Tibial artery (tissue), 4 donors: ENCODE measurements at regions not wholly inside any gene's neighbourhood (a gene's known extent, or its start where the extent isn't known, plus 50 kb on each side); places are given as distances from the start of the nearest gene placed in this dataset.

ENCODE experiments used
- DNase-seq, 2 donors: peaks; one replicate each; pipeline ENCODE4 v3.0.0-alpha.2; 2019
- H3K27ac ChIP-seq, 2 donors: fragments of 200-600 bp; sonication (generic) in 1 of 2; 1 replicate in 1 of 2; 2 replicates in 1 of 2; pipeline ENCODE4 v1.5.1; 2018 to 2019; ENCODE audit warnings: mild to moderate bottlenecking in 1 of 2
- H3K27me3 ChIP-seq, 2 donors: fragments of 200-600 bp; sonication (generic) in 1 of 2; one replicate each; pipeline versions ENCODE4 v1.5.1 to v1.6.0; 2016 to 2019
- H3K36me3 ChIP-seq, 3 donors: fragments of 200-600 bp; sonication (generic) in 2 of 3; one replicate each; pipeline ENCODE4 v1.5.1; 2016 to 2019; ENCODE audit warnings: mild to moderate bottlenecking in 2 of 3
- H3K4me1 ChIP-seq, 4 donors: fragments of 200-600 bp; sonication (generic) in 2 of 4; 1 replicate in 3 of 4; 2 replicates in 1 of 4; pipeline ENCODE4 v1.5.1; 2016 to 2019
- H3K4me3 ChIP-seq, 2 donors: fragments of 200-600 bp; sonication (generic) in 1 of 2; 1 replicate in 1 of 2; 2 replicates in 1 of 2; pipeline ENCODE4 v1.5.1; 2018 to 2019; ENCODE audit warnings: mild to moderate bottlenecking in 2 of 2
- H3K9me3 ChIP-seq, 3 donors: fragments of 200-600 bp; sonication (generic) in 1 of 3; one replicate each; pipeline ENCODE4 v1.5.1; 2016 to 2019
- intact Hi-C: fragments of 100-400 bp; cut with DNase I; formaldehyde crosslinking; loops from one replicate; pipeline ENCODE4 v1.15.0; 2023; ENCODE audit warnings: low total_unique reads
- TF ChIP-seq, protein P1 (sequence below), 2 experiments: fragments of 200-600 bp in 1 of 2; fragments of 450-650 bp in 1 of 2; IDR thresholded peaks; one replicate each; pipeline ENCODE4 v1.5.1; 2017 to 2019; ENCODE audit warnings: antibody characterized with exemption in 2 of 2, mild to moderate bottlenecking in 1 of 2, moderate library complexity in 1 of 2

DNA sequence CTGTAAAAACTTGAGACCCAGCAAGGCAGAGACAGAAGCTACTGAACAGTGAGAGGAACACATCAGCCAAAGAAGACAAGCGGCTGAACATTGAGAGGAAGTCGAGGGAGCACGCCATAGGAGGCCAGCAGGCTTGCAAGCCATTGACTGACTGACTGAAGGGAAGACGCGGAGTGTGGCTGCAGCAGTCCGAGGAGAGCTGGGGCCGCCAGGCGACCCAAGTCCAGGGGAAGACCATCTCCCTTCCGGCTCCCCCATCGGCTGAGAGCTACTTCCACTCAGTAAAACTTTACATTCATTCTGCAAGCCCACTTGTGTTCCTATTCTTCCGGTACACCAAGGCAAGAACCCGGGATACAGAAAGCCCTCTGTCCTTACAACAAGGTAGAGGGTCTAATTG, 167.3 kb upstream of the MBL2 start:
- Histone ChIP-seq H3K9me3 (no peaks in the 10 kb centered on the region), H3K27ac (no peak overlapping the region), H3K4me1 (no peaks in the 10 kb centered on the region), H3K27me3 (no peaks in the 10 kb centered on the region), H3K4me3 (no peak overlapping the region), H3K36me3 (no peaks in the 10 kb centered on the region)
- intact Hi-C loops, result no loop called here
- DNase-seq, result no peak
- TF ChIP-seq, protein P1, sequence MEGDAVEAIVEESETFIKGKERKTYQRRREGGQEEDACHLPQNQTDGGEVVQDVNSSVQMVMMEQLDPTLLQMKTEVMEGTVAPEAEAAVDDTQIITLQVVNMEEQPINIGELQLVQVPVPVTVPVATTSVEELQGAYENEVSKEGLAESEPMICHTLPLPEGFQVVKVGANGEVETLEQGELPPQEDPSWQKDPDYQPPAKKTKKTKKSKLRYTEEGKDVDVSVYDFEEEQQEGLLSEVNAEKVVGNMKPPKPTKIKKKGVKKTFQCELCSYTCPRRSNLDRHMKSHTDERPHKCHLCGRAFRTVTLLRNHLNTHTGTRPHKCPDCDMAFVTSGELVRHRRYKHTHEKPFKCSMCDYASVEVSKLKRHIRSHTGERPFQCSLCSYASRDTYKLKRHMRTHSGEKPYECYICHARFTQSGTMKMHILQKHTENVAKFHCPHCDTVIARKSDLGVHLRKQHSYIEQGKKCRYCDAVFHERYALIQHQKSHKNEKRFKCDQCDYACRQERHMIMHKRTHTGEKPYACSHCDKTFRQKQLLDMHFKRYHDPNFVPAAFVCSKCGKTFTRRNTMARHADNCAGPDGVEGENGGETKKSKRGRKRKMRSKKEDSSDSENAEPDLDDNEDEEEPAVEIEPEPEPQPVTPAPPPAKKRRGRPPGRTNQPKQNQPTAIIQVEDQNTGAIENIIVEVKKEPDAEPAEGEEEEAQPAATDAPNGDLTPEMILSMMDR (IDR thresholded peaks at IDR 0.05), result no peak

GRCh38 chr10:52933748-52934147, 161.2 kb upstream of the MBL2 start:
- Histone ChIP-seq H3K27ac (no peak overlapping the region), H3K4me3 (no peak overlapping the region), H3K27me3 (no peaks in the 10 kb centered on the region), H3K9me3 (no peaks in the 10 kb centered on the region), H3K36me3 (no peaks in the 10 kb centered on the region), H3K4me1 (no peaks in the 10 kb centered on the region)
- intact Hi-C loops, result no loop called here
- no peak for DNase-seq
- TF ChIP-seq, protein P1 (IDR thresholded peaks at IDR 0.05), result no peak

GRCh38 chr10:52927678-52928077, 155.1 kb upstream of the MBL2 start:
- Histone ChIP-seq H3K4me1 (no peaks in the 10 kb centered on the region), H3K9me3 (no peaks in the 10 kb centered on the region), H3K27ac (no peak overlapping the region), H3K27me3 (no peaks in the 10 kb centered on the region), H3K36me3 (no peaks in the 10 kb centered on the region), H3K4me3 (no peak overlapping the region)
- TF ChIP-seq, protein P1 (IDR thresholded peaks at IDR 0.05), result no peak
- DNase-seq, result no peak
- intact Hi-C loops, result no loop called here

DNA sequence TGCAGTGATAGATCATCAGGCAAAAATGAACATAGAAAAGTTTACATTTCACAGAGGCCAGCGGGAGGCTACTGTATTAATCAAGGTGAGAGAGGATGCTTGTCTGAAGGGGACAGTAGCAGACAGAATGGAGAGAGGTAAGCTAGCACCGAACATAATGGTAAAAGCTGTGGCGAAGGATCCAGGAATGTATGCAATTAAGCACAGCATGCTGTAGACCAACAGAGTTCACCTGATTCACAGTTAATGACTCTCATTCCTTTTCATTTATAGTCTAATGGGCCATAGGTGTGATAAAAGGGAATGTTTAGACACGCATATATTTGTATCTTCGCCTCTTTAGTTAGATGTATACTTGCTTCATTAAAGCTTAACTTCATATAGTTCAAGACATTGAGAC, 150.9 kb upstream of the MBL2 start:
- H3K36me3 ChIP-seq, result no peaks in the 10 kb centered on the region
- DNase-seq, result no peak
- H3K4me3 ChIP-seq, result no peak overlapping the region
- no peaks in the 10 kb centered on the region for H3K27me3 ChIP-seq
- TF ChIP-seq, protein P1 (IDR thresholded peaks at IDR 0.05), result no peak
- H3K4me1 ChIP-seq, result no peaks in the 10 kb centered on the region
- intact Hi-C loops, result no loop called here
- H3K27ac ChIP-seq, result no peak overlapping the region
- no peaks in the 10 kb centered on the region for H3K9me3 ChIP-seq

- no peak for DNase-seq
- H3K4me3 ChIP-seq, result no peak overlapping the region
- H3K9me3 ChIP-seq, result no peaks in the 10 kb centered on the region
- intact Hi-C loops, result no loop called here
- H3K4me1 ChIP-seq, result no peaks in the 10 kb centered on the region
- H3K27me3 ChIP-seq, result no peaks in the 10 kb centered on the region
- no peak overlapping the region for H3K27ac ChIP-seq
- TF ChIP-seq, protein P1 (IDR thresholded peaks at IDR 0.05), result no peak
- no peaks in the 10 kb centered on the region for H3K36me3 ChIP-seq
Measured at GRCh38 chr10:52918714-52919305, 146.2 kb upstream of the MBL2 start.

GRCh38 chr10:52915391-52915790, 142.8 kb upstream of the MBL2 start:
- TF ChIP-seq, protein P1 (IDR thresholded peaks at IDR 0.05), result no peak
- intact Hi-C loops, result no loop called here
- Histone ChIP-seq H3K4me3 (no peak overlapping the region), H3K9me3 (no peaks in the 10 kb centered on the region), H3K27me3 (no peaks in the 10 kb centered on the region), H3K27ac (no peak overlapping the region), H3K4me1 (no peaks in the 10 kb centered on the region), H3K36me3 (no peaks in the 10 kb centered on the region)
- DNase-seq, result no peak
